ENCODE measurements at regions not wholly inside any gene's neighbourhood (a gene's known extent, or its start where the extent isn't known, plus 50 kb on each side); places are given as distances from the start of the nearest gene placed in this dataset.

GRCh38 chr6:20313960-20314530 is 87.6 kb upstream of the E2F3 start:
- peaks cover 15% of the 10 kb centered on the region for H3K4me1 Mint-ChIP-seq (ENCODE audit: low read depth)
- H3K27ac Mint-ChIP-seq, result no peak overlapping the region
- CTCF ChIA-PET, result interaction anchor here (0.8 to 1.6 kb wide), 4 partner anchors 23 to 1507 kb away, joined by 3 to 4 read pairs (median 3); no protein-coding TSS in a partner anchor
- POLR2A ChIA-PET, result interaction anchor here (1.3 kb wide), 1 partner anchor 90 kb away, joined by 3 read pairs; no protein-coding TSS in a partner anchor
- ATAC-seq (no peak), DNase-seq (no peak)
- H3K36me3 Mint-ChIP-seq (ENCODE audit: low read depth), result peaks cover 4% of the 10 kb centered on the region
- H3K27me3 Mint-ChIP-seq (ENCODE audit: low read depth), result peaks cover 5% of the 10 kb centered on the region
- H3K4me3 Mint-ChIP-seq, result no peak overlapping the region
- peaks cover 5% of the 10 kb centered on the region for H3K9me3 Mint-ChIP-seq (ENCODE audit: insufficient read depth)

- H3K9me3 Mint-ChIP-seq (ENCODE audit: insufficient read depth), result peaks cover 5% of the 10 kb centered on the region
- ChIA-PET POLR2A (interaction anchor here (1.3 kb wide), 1 partner anchor 89 kb away, joined by 3 read pairs; no protein-coding TSS in a partner anchor), CTCF (interaction anchor here (0.9 to 1.6 kb wide), 4 partner anchors 12 to 249 kb away, joined by 3 to 4 read pairs (median 3); no protein-coding TSS in a partner anchor)
- H3K27me3 Mint-ChIP-seq (ENCODE audit: low read depth), result peaks cover 5% of the 10 kb centered on the region
- H3K4me3 Mint-ChIP-seq, result no peak overlapping the region
- H3K27ac Mint-ChIP-seq, result no peak overlapping the region
- peaks cover 11% of the 10 kb centered on the region for H3K36me3 Mint-ChIP-seq (ENCODE audit: low read depth)
- ATAC-seq (no peak), DNase-seq (no peak)
- peaks cover 25% of the 10 kb centered on the region for H3K4me1 Mint-ChIP-seq (ENCODE audit: low read depth)
Observed at GRCh38 chr6:20314866-20315845, 86.5 kb upstream of the E2F3 start.

GRCh38 chr6:20317430-20317829 is 84.2 kb upstream of the E2F3 start:
- Mint-ChIP-seq H3K4me1 (ENCODE audit: low read depth) (peaks cover 36% of the 10 kb centered on the region), H3K4me3 (no peak overlapping the region), H3K9me3 (ENCODE audit: insufficient read depth) (peaks cover 14% of the 10 kb centered on the region), H3K36me3 (ENCODE audit: low read depth) (peaks cover 19% of the 10 kb centered on the region), H3K27ac (no peak overlapping the region), H3K27me3 (ENCODE audit: low read depth) (peaks cover 3% of the 10 kb centered on the region)
- ChIA-PET POLR2A (interaction anchor here (0.8 to 4.5 kb wide), 2 partner anchors 47 to 87 kb away, joined by 3 to 166 read pairs; no protein-coding TSS in a partner anchor), CTCF (interaction anchor here (3.0 kb wide), 1 partner anchor 87 kb away, joined by 43 read pairs; no protein-coding TSS in a partner anchor)
- ATAC-seq (no peak), DNase-seq (no peak)

GRCh38 chr6:20318851-20319387 is 82.8 kb upstream of the E2F3 start:
- CTCF ChIA-PET, result interaction anchor here (0.9 to 3.6 kb wide), 9 partner anchors 13 to 209 kb away, joined by 3 to 43 read pairs (median 10); no protein-coding TSS in a partner anchor
- H3K9me3 Mint-ChIP-seq (ENCODE audit: insufficient read depth), result peaks cover 14% of the 10 kb centered on the region
- H3K4me1 Mint-ChIP-seq (ENCODE audit: low read depth), result peaks cover 30% of the 10 kb centered on the region
- DNase-seq (no peak), ATAC-seq (no peak)
- H3K4me3 Mint-ChIP-seq, result peak overlapping the region; percentile 80
- peaks cover 19% of the 10 kb centered on the region for H3K36me3 Mint-ChIP-seq (ENCODE audit: low read depth)
- H3K27me3 Mint-ChIP-seq (ENCODE audit: low read depth), result peaks cover 3% of the 10 kb centered on the region
- peak overlapping the region; percentile 99 for H3K27ac Mint-ChIP-seq
- POLR2A ChIA-PET, result interaction anchor here (0.7 to 4.5 kb wide), 32 partner anchors 8 to 220 kb away, joined by 3 to 166 read pairs (median 8); partner anchors contain the start of genes CDKAL1, E2F3 and MBOAT1

- Mint-ChIP-seq H3K36me3 (ENCODE audit: low read depth) (peaks cover 19% of the 10 kb centered on the region), H3K9me3 (ENCODE audit: insufficient read depth) (peaks cover 14% of the 10 kb centered on the region), H3K4me1 (ENCODE audit: low read depth) (peaks cover 30% of the 10 kb centered on the region), H3K27me3 (ENCODE audit: low read depth) (peaks cover 3% of the 10 kb centered on the region), H3K27ac (peak overlapping the region; percentile 99), H3K4me3 (peak overlapping the region; percentile 80)
- ChIA-PET CTCF (interaction anchor here (0.9 to 3.6 kb wide), 12 partner anchors 12 to 208 kb away, joined by 3 to 43 read pairs (median 6); no protein-coding TSS in a partner anchor), POLR2A (interaction anchor here (0.6 to 4.5 kb wide), 44 partner anchors 9 to 219 kb away, joined by 3 to 166 read pairs (median 6); partner anchors contain the start of genes CDKAL1, E2F3 and MBOAT1)
- ATAC-seq, result peak; percentile 92
- DNase-seq, result peak; percentile 93
Observed at GRCh38 chr6:20319520-20320357, 81.9 kb upstream of the E2F3 start.

- POLR2A ChIA-PET, result no interaction called here
- no peak overlapping the region for H3K4me3 Mint-ChIP-seq
Observed at GRCh38 chr6:20325641-20326421, 75.8 kb upstream of the E2F3 start.

GRCh38 chr6:20326422-20326728 is 75.3 kb upstream of the E2F3 start:
- Mint-ChIP-seq H3K9me3 (ENCODE audit: insufficient read depth) (peaks cover under 1% of the 10 kb centered on the region), H3K4me1 (ENCODE audit: low read depth) (peaks cover 4% of the 10 kb centered on the region), H3K36me3 (ENCODE audit: low read depth) (peaks cover under 1% of the 10 kb centered on the region), H3K27me3 (ENCODE audit: low read depth) (no peaks in the 10 kb centered on the region), H3K27ac (no peak overlapping the region), H3K4me3 (no peak overlapping the region)
- DNase-seq (no peak), ATAC-seq (no peak)
- ChIA-PET POLR2A (no interaction called here), CTCF (interaction anchor here (1.5 kb wide), 1 partner anchor 9 kb away, joined by 3 read pairs; no protein-coding TSS in a partner anchor)

More at GRCh38 chr6:20325641-20326421, 75.8 kb upstream of the E2F3 start:
- CTCF ChIA-PET, result interaction anchor here (1.5 kb wide), 1 partner anchor 10 kb away, joined by 3 read pairs; no protein-coding TSS in a partner anchor
- Mint-ChIP-seq H3K36me3 (ENCODE audit: low read depth) (peaks cover 4% of the 10 kb centered on the region), H3K27ac (no peak overlapping the region), H3K27me3 (ENCODE audit: low read depth) (no peaks in the 10 kb centered on the region), H3K4me1 (ENCODE audit: low read depth) (peaks cover 5% of the 10 kb centered on the region), H3K9me3 (ENCODE audit: insufficient read depth) (peaks cover 6% of the 10 kb centered on the region)
- no peak for ATAC-seq
- no peak for DNase-seq

GRCh38 chr6:20327141-20327540 is 74.5 kb upstream of the E2F3 start:
- Mint-ChIP-seq H3K4me3 (no peak overlapping the region), H3K9me3 (ENCODE audit: insufficient read depth) (no peaks in the 10 kb centered on the region), H3K27me3 (ENCODE audit: low read depth) (no peaks in the 10 kb centered on the region), H3K36me3 (ENCODE audit: low read depth) (no peaks in the 10 kb centered on the region), H3K27ac (no peak overlapping the region), H3K4me1 (ENCODE audit: low read depth) (peaks cover 7% of the 10 kb centered on the region)
- ChIA-PET CTCF (interaction anchor here (1.0 to 1.5 kb wide), 3 partner anchors 9 to 43 kb away, joined by 3 read pairs; no protein-coding TSS in a partner anchor), POLR2A (no interaction called here)
- DNase-seq (no peak), ATAC-seq (no peak)

- no peak overlapping the region for H3K27ac Mint-ChIP-seq
- ChIA-PET POLR2A (interaction anchor here (1.3 kb wide), 1 partner anchor 9 kb away, joined by 8 read pairs; no protein-coding TSS in a partner anchor), CTCF (interaction anchor here (1.0 to 1.1 kb wide), 2 partner anchors 13 to 42 kb away, joined by 3 read pairs; no protein-coding TSS in a partner anchor)
- no peaks in the 10 kb centered on the region for H3K36me3 Mint-ChIP-seq (ENCODE audit: low read depth)
- H3K27me3 Mint-ChIP-seq (ENCODE audit: low read depth), result no peaks in the 10 kb centered on the region
- no peak overlapping the region for H3K4me3 Mint-ChIP-seq
- peaks cover 7% of the 10 kb centered on the region for H3K4me1 Mint-ChIP-seq (ENCODE audit: low read depth)
- no peak for ATAC-seq
- no peak for DNase-seq
- H3K9me3 Mint-ChIP-seq (ENCODE audit: insufficient read depth), result no peaks in the 10 kb centered on the region
Observed at GRCh38 chr6:20328266-20328923, 73.3 kb upstream of the E2F3 start.

GRCh38 chr6:20328924-20329300 is 72.8 kb upstream of the E2F3 start:
- CTCF ChIA-PET, result no interaction called here
- Mint-ChIP-seq H3K27me3 (ENCODE audit: low read depth) (no peaks in the 10 kb centered on the region), H3K4me3 (no peak overlapping the region), H3K4me1 (ENCODE audit: low read depth) (peaks cover 7% of the 10 kb centered on the region), H3K36me3 (ENCODE audit: low read depth) (no peaks in the 10 kb centered on the region), H3K27ac (no peak overlapping the region), H3K9me3 (ENCODE audit: insufficient read depth) (no peaks in the 10 kb centered on the region)
- ATAC-seq (no peak), DNase-seq (no peak)
- POLR2A ChIA-PET, result interaction anchor here (1.3 kb wide), 1 partner anchor 9 kb away, joined by 8 read pairs; no protein-coding TSS in a partner anchor
